NCI-H524 (cell line): ENCODE measurements at regions not wholly inside any gene's neighbourhood (a gene's known extent, or its start where the extent isn't known, plus 50 kb on each side); places are given as distances from the start of the nearest gene placed in this dataset.

Experiments
- DNase-seq, 2 experiments: peaks; one replicate each; lab custom pipeline; 2025; lab: John Stamatoyannopoulos, UW

DNA sequence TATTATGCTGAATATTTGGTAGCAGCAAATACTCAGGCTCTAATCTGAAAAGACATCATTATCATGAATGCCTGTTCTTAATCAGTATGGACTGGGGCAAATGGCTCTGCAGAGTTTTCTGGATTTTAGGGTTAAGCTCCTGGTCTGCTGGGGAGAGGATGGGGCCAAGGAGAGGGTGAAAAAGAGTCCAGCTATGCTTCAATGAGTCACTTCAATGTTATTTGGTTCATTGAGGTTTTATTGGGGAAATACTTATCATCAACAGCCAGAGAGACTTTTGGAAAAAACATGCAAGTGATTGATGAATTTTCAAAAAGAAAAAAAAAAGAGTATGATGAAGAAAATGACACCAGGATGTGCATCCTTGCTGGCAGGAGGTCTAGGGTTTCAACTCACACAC lies 278.3 kb downstream of the UQCRFS1 start:
- no peak for DNase-seq

DNA sequence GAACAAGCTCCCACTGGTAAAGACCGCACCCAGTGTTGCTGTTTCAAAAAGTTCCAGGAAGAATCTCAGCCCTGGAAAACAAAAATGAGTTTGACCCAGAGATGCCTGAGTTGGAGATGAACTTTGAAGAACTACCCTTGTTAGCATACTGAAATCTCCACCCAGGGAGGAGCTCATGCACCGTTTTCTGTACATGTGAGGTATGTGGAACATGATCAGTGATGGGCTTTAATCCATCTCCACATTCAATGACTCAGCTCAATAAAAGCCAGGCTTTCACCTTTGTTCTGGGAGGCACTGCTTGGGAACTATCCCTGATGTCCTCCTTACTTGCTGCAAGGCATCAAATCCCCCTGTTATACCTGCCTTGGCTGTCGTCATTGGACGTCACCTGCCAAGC lies 279.9 kb downstream of the UQCRFS1 start:
- no peak for DNase-seq

DNA sequence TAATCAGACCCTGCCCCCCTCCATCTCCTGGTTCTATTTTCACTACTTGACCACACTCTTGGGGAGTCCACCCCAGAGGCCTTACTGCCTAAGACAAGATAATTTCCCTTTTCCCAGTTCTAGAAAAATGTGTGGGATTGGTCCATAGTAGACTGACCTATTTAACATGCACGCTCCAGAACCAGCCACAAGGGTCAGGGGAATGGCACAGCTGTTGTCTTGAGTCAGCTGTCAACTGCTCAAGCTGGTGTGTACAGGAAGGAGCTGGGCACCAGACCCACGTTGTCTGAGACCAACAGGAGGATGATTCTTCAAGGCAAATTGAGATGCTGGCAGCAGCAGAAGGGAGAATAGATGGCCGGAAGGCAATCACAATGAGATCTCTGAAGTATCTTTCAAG lies 280.5 kb downstream of the UQCRFS1 start:
- no peak for DNase-seq

DNA sequence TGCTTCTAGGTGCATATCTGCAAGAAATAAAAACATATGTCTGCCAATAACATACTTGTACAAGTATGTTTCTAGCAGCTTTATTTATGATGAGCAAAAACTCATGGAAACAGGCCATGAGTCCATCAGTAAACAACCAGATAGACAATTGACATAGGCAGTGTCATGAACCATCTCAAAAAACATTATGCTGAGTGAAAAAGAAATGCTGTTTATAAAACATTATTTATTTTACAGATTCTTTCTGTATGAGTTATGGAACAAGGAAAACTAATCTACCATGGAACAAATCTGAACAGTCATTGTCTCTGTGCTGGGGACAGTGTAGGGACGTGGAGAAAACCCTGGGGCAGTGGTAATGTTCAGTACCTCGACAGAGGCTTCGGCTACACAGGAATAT lies 283.9 kb downstream of the UQCRFS1 start:
- no peak for DNase-seq

DNA sequence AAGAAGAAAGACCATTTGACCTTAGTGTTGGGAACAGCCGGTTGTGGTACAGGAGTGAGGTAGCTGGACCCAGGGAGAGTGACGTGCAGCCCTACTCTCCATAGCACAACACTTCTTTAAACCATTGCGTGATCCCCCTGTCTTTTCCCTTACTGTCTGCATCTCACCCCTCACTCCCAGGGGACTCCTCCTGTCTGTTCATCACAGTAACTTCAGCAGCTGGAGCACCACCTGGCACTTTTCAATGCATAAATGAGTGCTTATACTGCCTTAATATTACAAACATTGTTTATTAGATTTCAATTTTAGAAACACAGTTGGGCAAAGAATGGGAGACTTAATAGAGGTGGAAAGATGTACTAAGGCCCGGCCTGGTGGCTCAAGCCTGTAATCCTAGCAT lies 285.5 kb downstream of the UQCRFS1 start:
- peak in 1 of 2 experiments; percentile 3 for DNase-seq

DNA sequence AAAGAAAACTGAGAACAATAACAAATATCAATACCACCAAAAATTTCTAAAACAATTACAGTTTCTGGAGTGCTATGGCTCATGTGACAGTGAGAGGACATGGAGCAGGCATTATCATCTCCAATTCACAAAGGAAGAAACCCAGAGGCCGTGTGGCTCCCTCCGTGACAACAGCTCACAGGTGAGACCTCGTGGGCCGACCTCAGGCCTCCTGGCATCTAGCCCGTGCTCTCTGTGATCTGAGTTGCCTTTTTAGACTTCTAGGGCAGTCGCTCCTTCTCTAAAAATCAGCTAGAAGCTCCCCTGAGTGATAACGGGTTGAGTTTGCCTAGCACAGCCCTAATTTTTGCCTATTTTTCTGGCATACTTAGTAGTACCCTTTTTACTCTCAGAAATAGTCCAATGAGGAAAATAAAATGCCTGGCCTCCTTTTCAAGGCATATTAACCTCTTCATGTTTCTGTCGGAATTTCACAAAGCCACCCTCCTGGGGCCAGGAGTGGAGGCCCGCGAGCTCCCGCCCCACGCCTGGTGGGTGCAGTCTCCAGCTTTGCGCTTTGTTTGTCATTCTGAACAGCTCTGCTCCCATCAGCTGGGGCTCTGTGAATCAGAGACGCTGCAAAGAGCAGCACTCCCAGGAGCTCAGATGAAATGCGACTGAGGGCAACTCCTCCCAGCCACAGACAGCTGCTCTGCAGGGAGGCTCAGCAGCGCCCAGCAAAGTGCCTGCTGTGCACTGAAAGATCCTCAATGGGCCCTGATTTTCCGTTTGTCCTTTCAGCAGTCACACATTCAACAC lies 292.5 kb downstream of the UQCRFS1 start:
- no peak for DNase-seq

DNA sequence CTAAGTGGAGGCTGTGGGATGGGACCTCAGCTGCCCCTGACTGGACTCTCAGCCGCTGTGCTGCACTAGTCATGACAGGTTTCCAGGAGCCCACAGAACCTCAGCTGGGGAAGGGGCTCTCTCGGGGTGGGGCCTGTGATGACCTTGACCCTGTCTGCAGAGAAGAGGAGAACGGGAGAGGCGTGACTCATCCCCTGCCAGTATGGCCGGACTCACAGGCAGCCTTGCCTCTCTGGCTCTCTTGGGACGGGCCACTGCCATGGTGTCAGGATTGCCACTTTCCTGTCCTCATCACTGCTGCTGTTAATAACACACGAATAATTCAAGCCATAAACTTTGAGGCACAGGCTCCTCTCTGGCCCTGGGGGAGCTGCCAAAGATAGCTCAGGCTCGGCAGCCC lies 295.3 kb downstream of the UQCRFS1 start:
- no peak for DNase-seq

DNA sequence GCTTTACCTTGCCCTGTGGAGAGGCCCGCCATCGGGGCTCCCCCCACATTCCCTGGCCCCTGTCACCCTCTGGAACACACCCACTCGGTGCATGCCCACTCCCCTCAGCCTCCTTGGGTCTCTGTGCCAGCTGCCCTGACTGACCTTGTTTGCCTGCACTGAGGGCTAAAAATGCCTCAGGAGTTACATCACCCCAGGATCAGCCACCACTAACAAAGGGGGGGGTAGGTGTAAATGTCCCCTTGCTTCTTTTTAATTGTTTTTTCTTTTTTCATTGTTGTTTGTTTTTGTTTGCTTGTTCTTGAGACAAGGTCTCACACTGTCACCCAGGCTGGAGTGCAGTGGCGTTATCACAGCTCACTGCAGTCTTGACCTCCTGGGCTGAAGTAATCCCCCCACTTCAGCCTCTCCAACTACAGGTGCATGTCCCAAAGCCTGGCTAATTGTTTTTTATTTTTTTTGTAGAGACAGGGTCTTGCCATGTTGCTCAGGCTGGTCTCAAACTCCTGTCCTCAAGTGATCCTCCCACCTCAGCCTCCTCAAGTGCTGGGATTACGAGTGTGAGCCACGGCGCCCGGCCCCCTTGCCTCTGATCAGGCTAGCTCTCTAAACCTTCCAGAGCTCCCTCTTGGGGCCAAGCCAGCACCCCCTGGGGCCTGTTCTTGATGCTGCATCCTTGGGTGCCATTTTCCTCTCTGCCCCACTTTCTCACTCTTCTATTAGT lies 297.1 kb downstream of the UQCRFS1 start:
- no peak for DNase-seq

DNA sequence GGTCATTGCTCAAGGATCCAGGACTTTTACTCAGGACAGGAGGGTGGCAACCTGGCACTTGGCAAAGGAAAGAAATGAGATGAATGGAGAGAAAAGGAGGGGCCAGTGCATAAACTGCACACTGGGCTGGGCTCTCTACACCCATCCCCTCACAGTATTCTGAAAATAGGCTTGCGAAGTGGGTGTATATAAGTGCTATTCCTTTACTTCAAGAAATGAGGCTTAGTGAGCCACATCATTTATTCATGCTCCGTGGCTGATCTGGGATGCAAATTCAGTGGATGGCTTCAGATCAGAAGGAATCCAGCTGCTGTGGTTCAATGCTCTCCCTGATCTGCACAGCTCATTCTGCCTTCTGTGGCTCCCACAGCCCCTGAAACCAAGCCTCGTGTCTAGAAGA lies 297.7 kb downstream of the UQCRFS1 start:
- DNase-seq, result no peak

DNA sequence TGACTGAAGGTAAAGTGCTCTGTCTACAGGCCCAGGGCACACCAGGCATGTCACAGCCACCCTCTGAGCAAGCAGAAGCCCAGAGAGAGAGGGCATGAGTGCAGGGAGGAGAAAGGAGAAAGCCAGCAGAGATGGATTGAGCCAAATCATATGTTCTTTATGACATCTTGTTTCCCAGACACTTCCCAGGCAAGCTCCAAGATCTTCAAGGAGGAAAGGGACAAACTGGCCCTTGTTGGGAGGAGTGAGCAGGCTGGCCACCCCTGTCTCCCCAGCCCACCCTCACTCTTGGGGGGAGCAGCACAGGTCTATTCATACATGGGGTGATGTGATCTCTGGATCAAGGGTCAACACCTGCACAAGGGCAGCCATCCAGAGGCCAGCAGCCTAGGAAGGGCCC lies 298.8 kb downstream of the UQCRFS1 start:
- no peak for DNase-seq

DNA sequence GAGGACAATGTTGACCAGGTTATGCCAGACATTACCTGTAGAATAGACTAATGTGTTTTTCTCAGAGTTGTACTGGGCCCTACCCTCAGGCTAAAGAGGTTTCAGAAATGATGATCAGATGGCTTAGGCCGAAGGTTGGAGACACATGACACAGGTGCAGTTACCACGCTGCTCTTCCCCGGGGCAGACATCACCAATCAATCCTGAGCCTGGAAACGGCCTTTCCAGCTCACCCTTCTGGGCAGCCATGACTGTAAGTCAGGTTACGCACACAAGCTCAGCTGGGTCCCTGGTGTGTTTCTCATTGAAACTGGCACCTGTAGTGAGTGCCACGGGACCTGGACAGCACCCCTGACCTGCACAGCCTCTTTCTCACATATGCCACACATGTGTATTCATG lies 299.3 kb downstream of the UQCRFS1 start:
- DNase-seq, result no peak

DNA sequence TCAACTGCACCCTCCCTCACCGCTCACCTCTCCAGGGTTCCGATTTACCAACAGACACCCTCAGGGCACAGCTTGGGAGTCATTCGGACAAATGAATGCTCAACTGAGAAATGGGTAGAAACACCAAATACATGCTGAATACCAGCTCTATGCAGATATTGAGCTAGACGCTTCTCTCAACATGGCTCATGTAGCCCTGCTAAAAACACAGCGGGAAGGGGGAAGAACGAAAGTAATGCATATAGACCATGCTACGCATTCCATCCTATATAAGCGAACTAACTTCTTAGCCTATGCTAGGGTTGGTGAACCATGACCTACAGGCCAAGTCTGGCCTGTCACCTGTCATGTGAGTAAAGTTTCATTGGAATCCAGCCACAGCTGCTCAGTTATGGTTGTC lies 304.0 kb downstream of the UQCRFS1 start:
- DNase-seq, result no peak

DNA sequence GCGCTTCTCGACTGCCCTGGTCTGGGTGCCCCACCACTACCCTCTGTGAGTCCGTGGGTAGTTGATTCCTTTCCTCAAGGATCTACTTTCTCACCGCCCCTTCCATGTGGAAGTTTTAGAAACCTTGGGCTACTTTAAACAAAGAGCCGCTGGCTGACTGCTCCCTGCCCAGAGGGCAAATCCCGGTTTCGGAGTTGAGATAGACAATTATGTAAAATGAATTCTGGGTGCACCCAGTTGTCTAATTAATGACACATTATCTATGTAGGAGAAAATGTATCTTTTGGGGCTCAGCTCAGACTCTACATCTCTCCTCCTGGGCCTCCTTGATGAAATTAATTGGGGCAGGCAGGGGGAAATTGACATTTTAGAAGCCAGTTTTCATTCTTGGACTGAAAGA lies 305.4 kb downstream of the UQCRFS1 start:
- DNase-seq, result no peak

DNA sequence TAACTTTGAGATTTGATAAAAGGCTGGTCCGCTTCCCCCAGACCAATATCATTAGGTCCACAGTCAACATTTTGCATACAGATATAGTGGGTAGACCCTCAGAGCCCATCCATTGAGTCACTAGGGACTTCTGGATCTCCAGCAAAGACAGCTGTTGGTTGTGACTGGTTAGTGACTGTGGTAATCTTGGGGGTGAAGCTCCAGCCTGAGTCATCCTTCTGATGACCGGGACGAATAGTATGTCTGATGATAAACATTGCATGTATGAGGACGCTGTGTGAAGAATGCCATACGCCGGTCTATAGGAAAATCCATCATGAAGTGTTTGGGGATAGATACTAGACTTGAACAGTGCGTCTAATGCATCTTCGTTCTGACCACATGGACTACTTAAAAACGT lies 307.0 kb downstream of the UQCRFS1 start:
- DNase-seq, result no peak

DNA sequence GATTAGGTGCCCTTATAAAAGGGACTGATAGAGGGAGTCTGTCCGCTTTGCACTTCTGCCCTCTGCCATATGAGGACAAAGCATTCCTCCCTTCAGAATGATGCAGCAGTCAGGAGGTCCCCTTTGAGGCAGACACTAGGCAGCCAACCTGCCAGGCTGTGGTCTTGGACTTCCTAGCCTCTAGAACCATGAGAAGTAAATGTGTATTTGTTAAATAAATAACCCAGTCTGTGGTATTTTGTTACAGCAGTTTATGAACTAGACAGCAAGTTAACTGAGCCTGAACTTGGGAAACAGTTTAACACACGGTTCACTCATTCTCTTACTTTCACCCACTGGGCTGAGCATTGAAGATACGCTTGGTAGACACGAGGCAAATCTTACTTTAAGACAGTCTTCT lies 313.2 kb downstream of the UQCRFS1 start:
- no peak for DNase-seq

DNA sequence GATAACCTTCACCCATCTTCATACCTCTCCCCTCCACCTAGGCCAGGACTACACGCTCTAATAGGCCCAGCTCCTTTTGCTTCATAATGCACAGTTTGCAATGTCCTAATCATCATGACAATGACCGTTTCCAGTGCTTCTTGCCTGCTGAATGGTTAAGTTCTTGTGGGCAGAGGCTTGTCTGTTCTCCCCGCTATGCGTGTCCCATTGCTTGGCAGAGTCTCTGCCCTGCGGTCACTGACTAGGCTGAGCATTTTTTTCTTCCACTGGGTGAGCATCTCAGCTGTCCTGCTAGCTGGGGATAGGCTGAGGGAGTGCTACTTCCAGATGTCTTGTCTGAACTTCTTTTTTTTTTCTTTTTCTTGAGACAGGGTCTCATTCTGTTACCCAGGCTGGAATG lies 314.7 kb downstream of the UQCRFS1 start:
- no peak for DNase-seq

DNA sequence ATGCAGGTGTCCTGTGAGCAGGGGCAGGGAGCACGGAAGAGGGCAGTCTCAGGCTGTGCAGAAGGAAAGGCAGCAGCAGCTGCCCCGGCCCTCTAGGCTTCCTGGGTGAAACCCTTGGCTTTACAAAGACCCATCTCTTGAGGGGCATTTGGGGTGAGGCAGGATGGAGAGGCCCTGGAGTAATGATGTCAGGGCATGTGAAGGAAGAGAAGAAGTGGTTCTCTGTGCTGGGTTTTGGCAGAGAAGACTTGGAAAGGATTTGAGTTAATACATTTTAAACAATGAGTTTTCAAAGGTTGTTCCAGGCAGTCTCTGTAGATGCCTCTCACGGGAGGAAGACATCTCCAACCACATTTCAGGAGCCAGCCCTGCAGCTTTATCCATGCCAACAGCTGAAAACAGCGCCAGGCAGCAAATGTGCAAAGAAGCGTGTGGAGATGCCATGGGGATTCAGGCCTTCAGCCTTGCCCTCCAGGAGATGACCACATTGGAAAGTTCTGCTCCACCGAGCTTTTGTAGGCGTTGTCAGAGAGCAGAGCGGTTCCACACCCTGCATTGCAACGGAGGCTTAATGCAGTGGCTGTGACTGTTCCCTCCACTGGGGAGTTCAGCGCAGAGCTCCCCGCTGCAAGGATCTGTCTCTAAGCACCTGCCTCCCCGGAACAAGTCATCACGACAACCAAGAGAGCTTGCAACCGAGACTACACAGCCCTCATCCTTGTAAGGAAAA lies 322.8 kb downstream of the UQCRFS1 start:
- no peak for DNase-seq

DNA sequence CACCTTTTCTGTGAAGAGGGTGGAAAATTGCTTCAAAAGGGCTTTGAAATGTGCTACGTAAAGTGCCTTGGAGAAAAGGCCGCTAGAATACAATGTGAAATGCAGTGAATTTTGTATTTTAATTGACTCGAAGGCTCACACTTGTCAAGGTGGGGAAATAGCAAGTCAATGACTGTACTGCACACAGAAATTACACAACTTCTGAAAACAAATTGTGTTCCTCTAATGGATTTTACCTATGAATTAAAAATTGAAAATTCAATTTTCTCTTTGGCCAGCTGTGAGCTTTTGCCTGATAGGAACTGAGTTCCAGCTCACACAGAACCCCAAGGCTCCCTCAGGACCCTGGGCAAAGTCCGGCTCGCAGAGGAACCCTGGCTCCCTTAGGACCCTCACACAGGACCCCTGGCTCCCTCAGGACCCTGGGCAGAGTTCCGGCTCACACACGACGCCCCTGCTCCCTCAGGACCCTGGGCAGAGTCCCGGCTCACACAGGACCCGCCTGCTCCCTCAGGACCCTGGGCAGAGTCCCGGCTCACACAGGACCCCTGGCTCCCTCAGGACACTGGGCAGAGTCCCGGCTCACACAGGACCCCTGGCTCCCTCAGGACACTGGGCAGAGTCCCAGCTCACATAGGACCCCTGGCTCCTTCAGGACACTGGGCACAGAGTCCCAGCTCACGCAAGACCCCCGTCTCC lies 324.9 kb downstream of the UQCRFS1 start:
- DNase-seq, result no peak

DNA sequence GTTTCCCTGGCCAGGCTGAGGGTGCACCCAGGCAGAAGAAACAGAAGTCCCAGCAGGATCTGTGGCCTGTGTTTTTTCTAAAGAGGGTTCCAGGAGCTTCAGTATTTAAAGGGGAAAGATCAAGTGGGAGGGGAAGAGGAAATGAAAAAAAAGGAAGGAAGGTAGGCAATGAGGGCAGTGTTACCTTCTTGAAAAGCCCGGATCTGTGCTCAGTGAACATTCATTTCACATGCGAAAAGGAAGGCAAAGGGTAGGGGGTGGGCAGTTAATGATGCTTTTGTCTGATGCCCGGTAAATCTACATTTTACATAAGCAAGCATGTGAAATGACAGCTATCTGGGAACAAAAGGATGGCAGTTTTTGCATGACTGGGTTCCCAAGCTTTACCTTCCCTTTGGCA lies 326.2 kb downstream of the UQCRFS1 start:
- DNase-seq, result no peak

DNA sequence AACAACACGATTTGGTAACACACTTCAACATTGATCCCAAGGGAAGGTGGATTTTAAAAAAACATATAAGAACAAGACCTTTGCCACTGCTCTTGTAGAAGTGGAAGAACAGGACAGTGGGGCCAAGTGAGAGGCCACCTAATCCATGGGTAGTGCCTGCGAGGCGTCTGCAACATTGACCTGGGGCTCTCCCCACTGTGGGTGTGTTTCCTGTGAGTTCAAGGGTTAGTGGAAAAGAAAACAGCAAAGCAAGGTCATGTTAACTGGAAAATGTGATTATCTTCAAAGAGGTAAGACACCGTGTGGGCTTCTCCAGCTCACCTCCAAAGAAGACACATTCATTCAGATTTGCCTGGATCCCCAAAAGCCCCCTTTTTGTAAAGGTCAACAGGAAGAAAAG lies 327.0 kb downstream of the UQCRFS1 start:
- DNase-seq, result no peak

DNA sequence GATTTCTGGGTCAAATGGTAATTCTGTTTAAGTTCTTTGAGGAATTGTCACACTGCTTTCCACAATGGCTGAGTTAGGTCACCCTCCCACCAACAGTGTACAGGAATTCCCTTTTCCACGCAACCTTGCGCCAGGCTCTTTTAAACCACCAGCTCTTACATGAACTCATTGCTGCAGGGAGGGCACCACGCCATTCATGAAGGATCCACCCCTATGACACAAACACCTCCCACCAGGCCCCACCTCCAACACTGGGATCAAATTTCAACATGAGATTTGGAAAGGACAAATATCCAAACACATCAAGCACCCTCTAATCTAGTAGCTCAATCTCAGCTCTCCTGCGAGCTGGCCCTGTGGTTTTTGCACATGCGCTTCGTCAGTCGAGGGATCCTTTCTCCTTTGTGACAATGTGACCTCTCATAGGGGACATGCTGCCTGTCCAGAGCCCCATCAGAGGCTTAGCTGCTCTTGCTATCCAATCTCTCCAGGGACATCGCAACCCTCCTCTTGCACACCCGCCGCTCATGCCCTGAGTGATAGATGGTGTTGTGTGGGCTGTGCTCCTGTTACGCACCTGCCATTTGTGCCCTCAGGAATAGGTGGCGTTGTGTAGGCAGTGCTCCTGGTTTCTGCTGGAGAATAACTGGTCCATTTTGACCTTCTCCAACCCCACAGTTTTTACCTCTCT lies 328.0 kb downstream of the UQCRFS1 start:
- DNase-seq, result no peak

DNA sequence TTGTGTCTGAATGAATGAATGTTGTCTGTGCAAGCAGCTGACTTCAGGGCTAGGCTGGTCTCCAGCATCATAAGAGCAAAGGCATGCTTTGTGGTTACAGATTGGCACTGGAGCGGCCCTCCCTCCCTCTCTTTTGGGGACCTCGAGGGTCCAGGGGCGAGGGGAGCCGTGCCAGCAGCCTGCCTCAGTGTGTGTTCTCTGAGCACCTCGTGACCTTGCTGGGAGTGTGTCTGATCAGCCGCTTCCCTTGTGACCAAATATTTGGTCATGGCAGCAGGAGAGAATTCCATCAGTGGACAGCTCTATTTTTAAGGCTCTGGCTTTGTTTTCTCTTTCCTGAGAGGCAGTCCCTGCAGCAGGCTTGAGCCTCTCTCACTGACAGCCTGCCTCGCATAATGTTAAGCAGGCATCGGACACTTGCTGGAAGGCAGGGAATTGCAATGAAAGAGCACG lies 329.7 kb downstream of the UQCRFS1 start:
- DNase-seq, result no peak
